GM19468 (cell line): ENCODE measurements at regions not wholly inside any gene's neighbourhood (a gene's known extent, or its start where the extent isn't known, plus 50 kb on each side); places are given as distances from the start of the nearest gene placed in this dataset.

ENCODE experiments used
- ATAC-seq: cut with Tn5 transposase; IDR thresholded peaks from one replicate; pipeline ENCODE4 v1.9.1; 2021; ENCODE audit warnings: mild to moderate bottlenecking, moderate library complexity, moderate number of reproducible peaks; ENCODE audit not compliant: unreplicated experiment; ENCODE audit errors: extremely low read depth

DNA sequence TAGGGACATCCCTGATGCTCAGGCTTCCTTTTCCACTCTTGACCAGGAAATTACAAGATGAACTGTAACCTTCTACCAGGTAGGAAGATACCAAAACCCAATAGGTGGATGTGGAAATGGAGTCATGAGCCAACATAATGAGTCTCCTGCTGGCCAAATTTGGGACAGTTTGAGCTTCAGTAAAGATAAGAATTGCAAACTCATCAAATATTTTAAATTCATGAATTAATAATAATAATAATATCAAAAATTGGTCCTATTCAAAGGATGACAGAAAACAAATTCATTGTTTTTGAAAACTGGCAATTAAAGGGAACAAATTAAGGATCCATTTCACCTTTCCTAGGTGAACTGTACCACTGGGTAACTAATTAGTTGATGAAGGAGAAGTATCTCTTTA, 309.7 kb downstream of the NEK10 start:
- ATAC-seq = no peak
